Caco-2 (cell line): ENCODE measurements at regions not wholly inside any gene's neighbourhood (a gene's known extent, or its start where the extent isn't known, plus 50 kb on each side); places are given as distances from the start of the nearest gene placed in this dataset.

ENCODE experiments used
- BruUV-seq: library from RNA; stranded (reverse); fragments of 400-500 nt; replicated peaks from 2 replicates; lab custom pipeline; 2021; lab: Mats Ljungman, UMichigan
- CTCF ChIA-PET: fragments of 300-600 bp; sonication (Branson Sonifier 250); formaldehyde crosslinking; loops from one replicate; lab custom pipeline; 2022; ENCODE audit warnings: antibody characterized with exemption; lab: Charles Lee
- POLR2A ChIA-PET: fragments of 300-600 bp; sonication (Branson Sonifier 250); formaldehyde crosslinking; loops from one replicate; lab custom pipeline; 2022; ENCODE audit warnings: antibody characterized with exemption; lab: Charles Lee
- DNase-seq, 2 experiments: peaks; one replicate each; pipeline versions ENCODE4 v3.0.0 to v3.0.0-alpha.2; 2020 to 2022
- H3K27me3 ChIP-seq: replicated peaks from 2 replicates; pipeline ENCODE4 v1.6.0; 2011; ENCODE audit warnings: low read length; ENCODE audit not compliant: control insufficient read depth, insufficient read depth
- H3K36me3 ChIP-seq: 2 replicates; pipeline ENCODE4 v1.5.1; 2011; ENCODE audit warnings: low read length; ENCODE audit not compliant: control insufficient read depth, insufficient read depth
- H3K4me1 ChIP-seq: fragments of 250-450 bp; sonication (Bioruptor Pico); 2 replicates; pipeline ENCODE4 v1.5.1; 2020; ENCODE audit warnings: mild to moderate bottlenecking
- H3K4me3 ChIP-seq: 2 replicates; pipeline ENCODE4 v1.5.1; 2011; ENCODE audit warnings: low read depth, mild to moderate bottlenecking, control low read depth, low read length
- H3K9me3 ChIP-seq: fragments of 250-450 bp; sonication (Bioruptor Pico); 2 replicates; pipeline ENCODE4 v1.5.1; 2020; ENCODE audit warnings: mild to moderate bottlenecking, moderate library complexity
- H3K27ac Mint-ChIP-seq: one replicate; pipeline ENCODE4 v1.8.0; 2022; ENCODE audit warnings: mixed read lengths; ENCODE audit not compliant: unreplicated experiment
- H3K27me3 Mint-ChIP-seq: one replicate; pipeline ENCODE4 v1.8.0; 2022; ENCODE audit warnings: mixed read lengths; ENCODE audit not compliant: insufficient read depth, unreplicated experiment
- H3K36me3 Mint-ChIP-seq: one replicate; pipeline ENCODE4 v1.8.0; 2022; ENCODE audit warnings: mild to moderate bottlenecking, mixed read lengths; ENCODE audit not compliant: insufficient read depth, unreplicated experiment
- H3K4me1 Mint-ChIP-seq: one replicate; pipeline ENCODE4 v1.8.0; 2022; ENCODE audit warnings: low read depth, mixed read lengths; ENCODE audit not compliant: unreplicated experiment
- H3K4me3 Mint-ChIP-seq: one replicate; pipeline ENCODE4 v1.8.0; 2022; ENCODE audit warnings: mild to moderate bottlenecking, moderate library complexity, mixed read lengths; ENCODE audit not compliant: unreplicated experiment
- H3K9me3 Mint-ChIP-seq: one replicate; pipeline ENCODE4 v1.8.0; 2022; ENCODE audit warnings: mixed read lengths; ENCODE audit not compliant: unreplicated experiment
- intact Hi-C: fragments of 100-400 bp; cut with micrococcal nuclease; formaldehyde crosslinking; loops from one replicate; pipeline ENCODE4 v1.10.0; 2022; ENCODE audit not compliant: unreplicated experiment
- TF ChIP-seq, protein P1 (sequence below), 2 experiments: fragments of 200-600 bp in 1 of 2; IDR thresholded peaks; 1 replicate in 1 of 2; 2 replicates in 1 of 2; pipeline versions ENCODE4 v1.5.1 to v1.8.0; 2011 to 2022; ENCODE audit warnings: antibody characterized with exemption in 1 of 2, control low read depth in 1 of 2, inconsistent platforms in 1 of 2, low read depth in 1 of 2, low read length in 1 of 2, mild to moderate bottlenecking in 1 of 2, moderate library complexity in 1 of 2; ENCODE audit not compliant: insufficient read depth in 1 of 2, severe bottlenecking in 1 of 2, unreplicated experiment in 1 of 2

DNA sequence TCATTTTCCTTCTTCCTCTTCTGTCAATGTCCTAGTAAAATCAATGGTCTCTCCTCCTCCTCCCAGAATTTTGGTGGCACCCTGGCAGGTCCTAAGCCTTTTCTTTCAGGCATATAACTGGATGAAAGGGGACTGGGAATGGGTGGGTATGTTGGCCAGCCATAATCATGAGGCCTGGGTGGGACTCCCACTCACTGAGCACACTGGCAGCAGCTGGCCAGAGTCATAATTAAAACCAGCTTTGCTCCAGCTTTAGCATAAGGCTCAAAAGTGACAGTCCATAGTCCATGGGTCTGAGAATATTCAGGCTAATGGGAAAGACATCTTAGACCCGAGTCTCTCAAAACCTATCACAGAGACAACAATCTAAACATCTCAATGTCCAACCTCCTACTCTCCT lies 190.0 kb upstream of the BTBD3 start:
- Mint-ChIP-seq H3K27ac (no peak overlapping the region), H3K4me3 (no peak overlapping the region), H3K36me3 (no peaks in the 10 kb centered on the region), H3K4me1 (peaks cover 6% of the 10 kb centered on the region), H3K9me3 (peaks cover 26% of the 10 kb centered on the region), H3K27me3 (peaks cover 3% of the 10 kb centered on the region)
- Histone ChIP-seq H3K4me1 (0 out of 2 replicates have a peak, but pooled peaks cover 3% of the 10 kb centered on the region), H3K27me3 (no peaks in the 10 kb centered on the region), H3K9me3 (peaks cover 5% of the 10 kb centered on the region; the same call in 1 of the 2 replicates), H3K36me3 (no peaks in the 10 kb centered on the region), H3K4me3 (no peak overlapping the region)
- CTCF ChIA-PET, result interaction anchor here (1.2 kb wide), 1 partner anchor 12 kb away, joined by 3 read pairs; no protein-coding TSS in a partner anchor
- BruUV-seq, result no TSS peak
- TF ChIP-seq, protein P1, sequence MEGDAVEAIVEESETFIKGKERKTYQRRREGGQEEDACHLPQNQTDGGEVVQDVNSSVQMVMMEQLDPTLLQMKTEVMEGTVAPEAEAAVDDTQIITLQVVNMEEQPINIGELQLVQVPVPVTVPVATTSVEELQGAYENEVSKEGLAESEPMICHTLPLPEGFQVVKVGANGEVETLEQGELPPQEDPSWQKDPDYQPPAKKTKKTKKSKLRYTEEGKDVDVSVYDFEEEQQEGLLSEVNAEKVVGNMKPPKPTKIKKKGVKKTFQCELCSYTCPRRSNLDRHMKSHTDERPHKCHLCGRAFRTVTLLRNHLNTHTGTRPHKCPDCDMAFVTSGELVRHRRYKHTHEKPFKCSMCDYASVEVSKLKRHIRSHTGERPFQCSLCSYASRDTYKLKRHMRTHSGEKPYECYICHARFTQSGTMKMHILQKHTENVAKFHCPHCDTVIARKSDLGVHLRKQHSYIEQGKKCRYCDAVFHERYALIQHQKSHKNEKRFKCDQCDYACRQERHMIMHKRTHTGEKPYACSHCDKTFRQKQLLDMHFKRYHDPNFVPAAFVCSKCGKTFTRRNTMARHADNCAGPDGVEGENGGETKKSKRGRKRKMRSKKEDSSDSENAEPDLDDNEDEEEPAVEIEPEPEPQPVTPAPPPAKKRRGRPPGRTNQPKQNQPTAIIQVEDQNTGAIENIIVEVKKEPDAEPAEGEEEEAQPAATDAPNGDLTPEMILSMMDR (IDR thresholded peaks at IDR 0.05; ENCODE audit: insufficient read depth in 1 of 2, low read depth in 1 of 2, low read length in 1 of 2, severe bottlenecking in 1 of 2, unreplicated experiment in 1 of 2), result no peak
- no peak for DNase-seq
- intact Hi-C loops, result no loop called here
- POLR2A ChIA-PET, result no interaction called here

- Mint-ChIP-seq H3K36me3 (no peaks in the 10 kb centered on the region), H3K9me3 (peaks cover 26% of the 10 kb centered on the region), H3K4me1 (peaks cover 6% of the 10 kb centered on the region), H3K27ac (no peak overlapping the region), H3K27me3 (no peaks in the 10 kb centered on the region), H3K4me3 (no peak overlapping the region)
- Histone ChIP-seq H3K4me3 (no peak overlapping the region), H3K9me3 (peaks cover 5% of the 10 kb centered on the region; the same call in 1 of the 2 replicates), H3K36me3 (no peaks in the 10 kb centered on the region), H3K27me3 (no peaks in the 10 kb centered on the region), H3K4me1 (0 out of 2 replicates have a peak, but pooled peaks cover 3% of the 10 kb centered on the region)
- no peak for DNase-seq
- POLR2A ChIA-PET, result no interaction called here
- BruUV-seq, result no TSS peak
- intact Hi-C loops, result no loop called here
- CTCF ChIA-PET, result no interaction called here
- TF ChIP-seq, protein P1 (IDR thresholded peaks at IDR 0.05; ENCODE audit: insufficient read depth in 1 of 2, low read depth in 1 of 2, low read length in 1 of 2, severe bottlenecking in 1 of 2, unreplicated experiment in 1 of 2), result no peak
Measured at GRCh38 chr20:11728937-11729336, 188.8 kb upstream of the BTBD3 start.

DNA sequence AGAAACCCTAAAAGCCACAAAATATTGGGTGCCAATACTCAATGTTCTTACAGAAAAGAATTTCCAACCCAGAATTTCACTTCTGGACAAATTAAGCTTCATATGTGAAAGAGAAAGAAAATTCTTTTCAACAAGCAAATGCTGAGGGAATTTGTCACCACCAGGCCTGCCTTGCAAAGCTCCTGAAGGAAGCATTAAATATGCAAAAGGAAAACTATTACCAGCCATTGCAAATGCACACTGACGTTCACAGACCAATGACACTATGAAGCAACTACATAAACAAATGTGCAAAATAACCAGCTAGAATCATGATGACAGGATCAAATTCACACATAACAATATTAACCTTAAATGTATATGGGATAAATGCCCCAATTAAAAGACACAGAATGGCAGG lies 187.9 kb upstream of the BTBD3 start:
- peaks cover 5% of the 10 kb centered on the region; the same call in 1 of the 2 replicates for H3K9me3 ChIP-seq
- no TSS peak for BruUV-seq
- no peak overlapping the region for H3K4me3 Mint-ChIP-seq
- TF ChIP-seq, protein P1 (IDR thresholded peaks at IDR 0.05; ENCODE audit: insufficient read depth in 1 of 2, low read depth in 1 of 2, low read length in 1 of 2, severe bottlenecking in 1 of 2, unreplicated experiment in 1 of 2), result no peak
- intact Hi-C loops, result no loop called here
- ChIA-PET POLR2A (no interaction called here), CTCF (no interaction called here)
- peaks cover 6% of the 10 kb centered on the region for H3K4me1 Mint-ChIP-seq
- 0 out of 2 replicates have a peak, but pooled peaks cover 3% of the 10 kb centered on the region for H3K4me1 ChIP-seq
- H3K27me3 Mint-ChIP-seq, result no peaks in the 10 kb centered on the region
- no peak overlapping the region for H3K27ac Mint-ChIP-seq
- no peaks in the 10 kb centered on the region for H3K36me3 Mint-ChIP-seq
- H3K27me3 ChIP-seq, result no peaks in the 10 kb centered on the region
- no peak overlapping the region for H3K4me3 ChIP-seq
- H3K9me3 Mint-ChIP-seq, result peaks cover 26% of the 10 kb centered on the region
- no peak for DNase-seq
- H3K36me3 ChIP-seq, result no peaks in the 10 kb centered on the region
